ENCODE measurements at regions not wholly inside any gene's neighbourhood (a gene's known extent, or its start where the extent isn't known, plus 50 kb on each side); places are given as distances from the start of the nearest gene placed in this dataset.

GRCh38 chr9:22288661-22289060, 158.0 kb upstream of the DMRTA1 start:
- no peaks in the 10 kb centered on the region for H3K4me1 ChIP-seq (ENCODE audit: control insufficient read depth in 1 of 2, insufficient read depth in 2 of 2, low read length in 2 of 2)
- CTCF ChIA-PET = no interaction called here
- H3K79me2 ChIP-seq (ENCODE audit: insufficient read depth, low read length) = no peaks in the 10 kb centered on the region
- no peaks in the 10 kb centered on the region for H3K36me3 ChIP-seq (ENCODE audit: control insufficient read depth in 1 of 2, insufficient read depth in 2 of 2, low read length in 2 of 2)
- no peaks in the 10 kb centered on the region for H4K20me1 ChIP-seq (ENCODE audit: insufficient read depth)
- no peak for TF ChIP-seq REST (IDR thresholded peaks at IDR 0.05; ENCODE audit: low read depth)
- TF ChIP-seq RAD21 (IDR thresholded peaks at IDR 0.05; ENCODE audit: low read depth) = no peak
- TF ChIP-seq CBX3 (IDR thresholded peaks at IDR 0.05; ENCODE audit: low read depth) = no peak
- no peak for TF ChIP-seq CEBPB (IDR thresholded peaks at IDR 0.05; ENCODE audit: low read depth)
- no peak for TF ChIP-seq SIN3A (IDR thresholded peaks at IDR 0.05; ENCODE audit: low read depth)
- TF ChIP-seq ZFX (IDR thresholded peaks at IDR 0.05) = no peak
- TF ChIP-seq SRF (IDR thresholded peaks at IDR 0.05; ENCODE audit: low read depth) = no peak
- no peak for TF ChIP-seq MAX (IDR thresholded peaks at IDR 0.05)
- intact Hi-C loops (cut with micrococcal nuclease) = no loop called here
- no peak overlapping the region for H3K27ac ChIP-seq (ENCODE audit: low read depth, low read length)
- no peak overlapping the region for H2AFZ ChIP-seq (ENCODE audit: low read depth, low read length, poor library complexity, severe bottlenecking)
- H3K4me2 ChIP-seq (ENCODE audit: low read length) = no peak overlapping the region
- H3K27me3 ChIP-seq (ENCODE audit: insufficient read depth, low read length) = peaks cover 14% of the 10 kb centered on the region
- POLR2A ChIA-PET = no interaction called here
- no peaks in the 10 kb centered on the region for H3K9me2 ChIP-seq (ENCODE audit: insufficient read depth)
- no peak for DNase-seq (ENCODE audit: low read depth, low spot score)
- H3K9me3 ChIP-seq (ENCODE audit: control insufficient read depth in 1 of 2, insufficient read depth in 1 of 2, low read depth in 1 of 2, low read length in 2 of 2) = no peaks in the 10 kb centered on the region
- no TSS peak for BruUV-seq (replicated peaks)
- RAD21 ChIA-PET (ENCODE audit: low non-redundant PET in 1 of 2, low total read pairs in 2 of 2, uncharacterized antibody in 2 of 2, unreplicated experiment in 2 of 2) = no interaction called here
- no peak for ATAC-seq
- no peak overlapping the region for H3K4me3 ChIP-seq (replicated peaks in 1 of 2; ENCODE audit: low read depth in 1 of 2, low read length in 2 of 2)
- H3K9ac ChIP-seq (ENCODE audit: low read length) = no peak overlapping the region
